ENCODE measurements at regions not wholly inside any gene's neighbourhood (a gene's known extent, or its start where the extent isn't known, plus 50 kb on each side); places are given as distances from the start of the nearest gene placed in this dataset.

DNA sequence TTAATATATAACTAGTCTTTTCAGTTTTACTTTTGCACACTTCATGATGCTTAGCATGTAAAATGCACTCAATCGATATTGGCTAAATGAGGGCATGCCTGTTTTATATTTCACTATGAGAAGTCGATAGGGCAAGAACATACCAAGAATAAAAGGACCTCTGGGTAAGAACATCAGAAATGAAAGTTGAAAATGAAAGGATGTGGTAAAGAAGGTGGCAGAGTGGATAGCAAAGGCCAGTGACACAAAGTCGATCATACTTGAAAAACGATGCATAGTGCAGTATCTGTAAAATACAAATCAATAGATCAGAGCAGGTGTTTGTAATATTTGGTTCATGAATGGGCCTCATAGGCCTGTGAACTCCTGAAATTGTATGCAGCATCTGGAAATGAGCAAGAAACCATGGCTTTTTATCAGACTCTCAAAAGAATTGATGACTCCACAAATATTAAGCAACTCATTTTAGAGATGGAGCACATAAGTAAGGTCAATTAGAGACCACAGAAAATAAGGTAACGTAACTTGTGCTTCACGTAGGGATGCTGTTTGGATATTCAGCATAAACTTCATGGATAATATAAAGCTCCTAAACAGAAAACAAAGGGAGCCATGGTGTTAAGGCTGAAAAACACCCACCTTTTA, 653.4 kb downstream of the NYAP2 start:
- TF ChIP-seq, protein P1, sequence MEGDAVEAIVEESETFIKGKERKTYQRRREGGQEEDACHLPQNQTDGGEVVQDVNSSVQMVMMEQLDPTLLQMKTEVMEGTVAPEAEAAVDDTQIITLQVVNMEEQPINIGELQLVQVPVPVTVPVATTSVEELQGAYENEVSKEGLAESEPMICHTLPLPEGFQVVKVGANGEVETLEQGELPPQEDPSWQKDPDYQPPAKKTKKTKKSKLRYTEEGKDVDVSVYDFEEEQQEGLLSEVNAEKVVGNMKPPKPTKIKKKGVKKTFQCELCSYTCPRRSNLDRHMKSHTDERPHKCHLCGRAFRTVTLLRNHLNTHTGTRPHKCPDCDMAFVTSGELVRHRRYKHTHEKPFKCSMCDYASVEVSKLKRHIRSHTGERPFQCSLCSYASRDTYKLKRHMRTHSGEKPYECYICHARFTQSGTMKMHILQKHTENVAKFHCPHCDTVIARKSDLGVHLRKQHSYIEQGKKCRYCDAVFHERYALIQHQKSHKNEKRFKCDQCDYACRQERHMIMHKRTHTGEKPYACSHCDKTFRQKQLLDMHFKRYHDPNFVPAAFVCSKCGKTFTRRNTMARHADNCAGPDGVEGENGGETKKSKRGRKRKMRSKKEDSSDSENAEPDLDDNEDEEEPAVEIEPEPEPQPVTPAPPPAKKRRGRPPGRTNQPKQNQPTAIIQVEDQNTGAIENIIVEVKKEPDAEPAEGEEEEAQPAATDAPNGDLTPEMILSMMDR (IDR thresholded peaks at IDR 0.05): no peak
- no peak for TF ChIP-seq POLR2A (IDR thresholded peaks at IDR 0.05)
